VCaP (cell line): ENCODE measurements at regions not wholly inside any gene's neighbourhood (a gene's known extent, or its start where the extent isn't known, plus 50 kb on each side); places are given as distances from the start of the nearest gene placed in this dataset.

Experiments used
- H3K27ac ChIP-seq: fragments of 450-650 bp; 2 replicates; pipeline ENCODE4 v1.5.1; 2017
- TF ChIP-seq, protein P1 (sequence below): fragments of 450-650 bp; conservative IDR thresholded peaks from 2 replicates; pipeline ENCODE4 v1.5.1; 2017; ENCODE audit warnings: mild to moderate bottlenecking, moderate library complexity

DNA sequence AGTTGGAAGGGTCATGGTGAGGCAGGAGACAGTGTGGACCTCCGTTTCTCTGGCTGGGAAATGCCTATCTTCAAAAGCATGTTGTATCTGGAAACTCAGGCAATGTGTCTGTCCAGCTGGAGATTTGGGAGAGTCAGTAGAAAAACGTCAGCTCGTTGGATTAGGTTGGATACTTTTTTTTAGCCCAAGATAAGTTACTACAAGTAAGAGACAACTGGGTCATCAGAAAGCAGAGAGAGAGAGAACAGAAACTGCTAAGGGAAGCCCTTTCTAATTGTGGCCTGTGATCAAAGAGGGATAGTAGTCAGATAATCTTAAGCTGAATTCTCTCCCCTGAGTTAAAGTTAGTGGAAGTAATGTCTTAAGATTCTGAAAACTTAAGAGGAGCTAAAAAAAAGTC, 78.9 kb upstream of the ZNF280D start:
- TF ChIP-seq, protein P1, sequence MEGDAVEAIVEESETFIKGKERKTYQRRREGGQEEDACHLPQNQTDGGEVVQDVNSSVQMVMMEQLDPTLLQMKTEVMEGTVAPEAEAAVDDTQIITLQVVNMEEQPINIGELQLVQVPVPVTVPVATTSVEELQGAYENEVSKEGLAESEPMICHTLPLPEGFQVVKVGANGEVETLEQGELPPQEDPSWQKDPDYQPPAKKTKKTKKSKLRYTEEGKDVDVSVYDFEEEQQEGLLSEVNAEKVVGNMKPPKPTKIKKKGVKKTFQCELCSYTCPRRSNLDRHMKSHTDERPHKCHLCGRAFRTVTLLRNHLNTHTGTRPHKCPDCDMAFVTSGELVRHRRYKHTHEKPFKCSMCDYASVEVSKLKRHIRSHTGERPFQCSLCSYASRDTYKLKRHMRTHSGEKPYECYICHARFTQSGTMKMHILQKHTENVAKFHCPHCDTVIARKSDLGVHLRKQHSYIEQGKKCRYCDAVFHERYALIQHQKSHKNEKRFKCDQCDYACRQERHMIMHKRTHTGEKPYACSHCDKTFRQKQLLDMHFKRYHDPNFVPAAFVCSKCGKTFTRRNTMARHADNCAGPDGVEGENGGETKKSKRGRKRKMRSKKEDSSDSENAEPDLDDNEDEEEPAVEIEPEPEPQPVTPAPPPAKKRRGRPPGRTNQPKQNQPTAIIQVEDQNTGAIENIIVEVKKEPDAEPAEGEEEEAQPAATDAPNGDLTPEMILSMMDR: no peak
- H3K27ac ChIP-seq: no peak overlapping the region

DNA sequence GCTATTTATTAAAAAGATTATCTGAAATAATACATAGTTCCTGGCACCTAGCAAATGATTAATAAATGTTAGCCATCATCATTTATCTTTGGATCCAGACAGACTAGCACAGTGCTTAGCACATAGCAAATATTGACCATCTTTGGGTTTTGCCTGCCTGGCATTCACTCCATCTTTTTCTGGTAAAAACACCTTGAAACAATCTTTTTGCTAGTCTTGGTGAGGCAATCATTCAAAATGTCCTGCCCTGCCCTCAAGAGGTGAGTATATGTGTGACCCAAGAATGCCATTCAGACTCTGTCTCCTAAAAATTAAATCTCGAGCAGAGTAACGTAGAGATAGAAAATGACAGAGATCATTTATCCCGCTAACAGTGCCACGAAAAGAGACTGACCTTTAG, 78.3 kb upstream of the ZNF280D start:
- TF ChIP-seq, protein P1: no peak
- no peak overlapping the region for H3K27ac ChIP-seq

DNA sequence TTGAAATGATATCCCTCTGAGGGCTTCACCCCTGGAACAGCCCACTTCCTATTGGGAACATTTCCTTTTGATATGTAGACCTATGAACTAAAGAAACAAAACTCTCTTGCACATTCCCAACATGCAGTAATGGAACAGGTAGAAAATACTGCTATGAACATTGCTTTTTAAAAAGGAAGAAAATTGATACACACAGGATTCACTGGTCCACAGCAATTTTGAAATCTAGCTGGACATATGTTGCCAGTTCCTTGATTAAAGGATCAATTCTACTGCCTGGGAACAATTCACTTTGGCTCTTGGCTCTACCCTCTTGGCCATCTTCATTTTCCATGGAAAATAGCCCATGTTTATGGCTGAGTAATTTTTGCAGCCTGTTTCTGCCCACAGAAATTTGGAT, 74.9 kb upstream of the ZNF280D start:
- TF ChIP-seq, protein P1: no peak
- no peak overlapping the region for H3K27ac ChIP-seq

DNA sequence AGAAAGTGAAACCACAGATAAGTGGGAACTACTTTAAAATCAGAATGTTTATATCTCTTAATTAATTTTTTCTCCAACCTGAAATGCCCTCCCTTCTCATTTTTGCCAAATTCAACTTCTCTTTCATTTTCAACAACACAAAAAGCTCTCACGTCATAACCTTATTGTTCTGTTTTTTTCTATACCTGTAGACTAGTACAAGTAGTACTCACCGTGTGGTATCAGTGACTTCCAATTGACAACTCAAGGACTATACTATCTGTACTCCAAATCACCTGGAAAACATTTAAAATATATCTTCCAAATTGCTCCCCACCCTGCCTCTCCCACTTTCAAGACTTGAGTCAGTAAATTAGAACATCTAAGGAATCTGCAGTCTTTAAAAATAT, 72.8 kb upstream of the ZNF280D start:
- H3K27ac ChIP-seq: no peak overlapping the region

DNA sequence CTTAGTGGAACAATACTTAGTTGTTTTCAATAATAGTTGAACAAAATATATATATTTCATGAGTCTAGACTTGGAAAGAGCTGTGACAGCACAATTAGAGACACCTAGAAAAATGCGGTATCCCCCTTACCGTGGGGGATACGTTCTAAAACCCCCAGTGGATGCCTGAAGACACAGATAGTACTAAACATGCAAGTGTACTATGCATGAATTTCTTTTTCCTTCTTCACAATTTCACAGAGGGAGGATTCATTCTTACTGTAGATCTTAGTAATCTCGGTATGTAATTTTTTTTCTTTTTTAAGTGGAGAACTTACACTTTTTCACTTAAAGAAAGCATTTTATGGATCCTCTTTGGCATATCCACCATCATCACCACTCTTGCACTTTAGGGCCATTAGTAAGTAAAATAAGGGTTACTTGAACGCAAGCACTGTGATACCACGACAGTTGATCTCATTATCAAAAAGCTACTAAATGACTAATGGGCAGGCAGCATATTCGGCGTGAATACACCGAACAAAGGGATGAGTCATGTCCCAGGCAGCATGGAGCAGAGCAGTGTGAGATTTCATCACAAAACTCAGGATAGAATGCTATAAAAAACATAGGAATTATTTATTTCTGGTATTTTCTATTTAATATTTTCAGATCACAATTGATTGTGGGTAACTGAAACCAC, 72.3 kb upstream of the ZNF280D start:
- TF ChIP-seq, protein P1: no peak
- no peak overlapping the region for H3K27ac ChIP-seq

More for the DNA sequence above, 72.8 kb upstream of the ZNF280D start:
- TF ChIP-seq, protein P1: no peak

DNA sequence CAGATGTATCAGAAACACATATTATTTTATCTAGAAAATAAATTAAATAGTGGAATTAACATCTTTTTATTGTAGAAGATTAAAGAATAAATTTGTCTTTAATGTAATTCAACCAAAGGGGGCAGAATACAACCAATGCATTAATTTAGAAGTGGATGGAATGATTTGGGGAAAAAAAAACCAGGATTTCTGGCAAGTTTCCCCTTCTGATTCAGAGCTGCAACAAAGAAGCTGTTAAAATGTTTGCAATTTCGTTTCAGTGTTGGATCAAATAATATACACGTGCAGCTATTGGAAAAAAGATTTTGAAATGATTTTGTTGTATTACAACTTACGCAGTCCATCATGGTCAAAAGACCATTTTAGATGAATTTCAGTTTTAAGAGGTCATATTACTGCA, 71.6 kb upstream of the ZNF280D start:
- H3K27ac ChIP-seq: no peak overlapping the region
- TF ChIP-seq, protein P1: no peak

DNA sequence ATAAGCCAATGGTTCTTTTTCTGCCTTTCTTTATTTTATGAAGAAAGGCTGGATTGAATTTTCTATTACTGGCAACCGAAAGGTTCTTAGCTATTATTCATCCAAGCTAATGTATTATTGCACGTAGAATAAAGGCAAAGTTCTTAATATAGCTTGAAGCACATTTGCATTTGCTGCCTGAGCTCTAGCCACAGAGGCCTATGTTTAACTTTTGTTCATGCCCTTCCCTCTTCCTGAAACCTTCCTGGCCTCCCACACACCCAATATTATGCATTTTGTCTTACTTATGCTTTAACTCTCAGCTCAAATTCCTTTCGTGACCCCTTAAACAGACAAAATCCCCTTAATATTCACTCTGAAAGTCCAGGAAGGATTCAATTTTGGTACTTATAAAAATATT, 71.0 kb upstream of the ZNF280D start:
- no peak overlapping the region for H3K27ac ChIP-seq
- TF ChIP-seq, protein P1: no peak
